Astrocyte (in vitro differentiated cells and primary cell): ENCODE measurements at regions not wholly inside any gene's neighbourhood (a gene's known extent, or its start where the extent isn't known, plus 50 kb on each side); places are given as distances from the start of the nearest gene placed in this dataset.
A peak's percentile ranks its signal among the peaks of the same experiment; 100 is the strongest.

ENCODE experiments used
- DNase-seq: peaks from one replicate; pipeline ENCODE4 v3.0.0-alpha.2; 2010; ENCODE audit warnings: low read depth
- FAIRE-seq: peaks from 2 replicates; lab custom pipeline; 2011; peaks lifted over from hg19 to GRCh38; lab: Jason Lieb, UNC
- H2AFZ ChIP-seq: 2 replicates; pipeline ENCODE4 v1.6.0; 2012; ENCODE audit warnings: low read depth, low read length, inconsistent platforms
- H3K27ac ChIP-seq: 2 replicates; pipeline ENCODE4 v1.5.1; 2011; ENCODE audit warnings: low read depth, low read length, inconsistent platforms
- H3K27me3 ChIP-seq: 2 replicates; pipeline ENCODE4 v1.6.0; 2011; ENCODE audit warnings: low read length, inconsistent platforms; ENCODE audit not compliant: insufficient read depth
- H3K36me3 ChIP-seq: 2 replicates; pipeline ENCODE4 v1.5.1; 2011; ENCODE audit warnings: low read length, inconsistent platforms; ENCODE audit not compliant: insufficient read depth
- H3K4me1 ChIP-seq: 2 replicates; pipeline ENCODE4 v1.5.1; 2011; ENCODE audit warnings: low read length, inconsistent platforms; ENCODE audit not compliant: insufficient read depth
- H3K4me2 ChIP-seq: 2 replicates; pipeline ENCODE4 v1.6.0; 2012; ENCODE audit warnings: low read length, inconsistent platforms
- H3K4me3 ChIP-seq: 2 replicates; pipeline ENCODE4 v1.5.1; 2011; ENCODE audit warnings: low read depth, mild to moderate bottlenecking, low read length, inconsistent platforms; ENCODE audit not compliant: insufficient read depth
- H3K79me2 ChIP-seq: 2 replicates; pipeline ENCODE4 v1.6.0; 2012; ENCODE audit warnings: mild to moderate bottlenecking, low read length, inconsistent platforms; ENCODE audit not compliant: insufficient read depth
- H3K9ac ChIP-seq: 2 replicates; pipeline ENCODE4 v1.6.0; 2012; ENCODE audit warnings: mild to moderate bottlenecking, low read length, inconsistent platforms
- H3K9me3 ChIP-seq: 2 replicates; pipeline ENCODE4 v1.5.1; 2012; ENCODE audit warnings: low read depth, mild to moderate bottlenecking, low read length, inconsistent platforms; ENCODE audit not compliant: insufficient read depth
- H4K20me1 ChIP-seq: 2 replicates; pipeline ENCODE4 v1.6.0; 2012; ENCODE audit warnings: low read length, inconsistent platforms; ENCODE audit not compliant: insufficient read depth
- H3K27ac Mint-ChIP-seq: one replicate; pipeline ENCODE4 v1.8.0; 2021; ENCODE audit warnings: mild to moderate bottlenecking, mixed read lengths; ENCODE audit not compliant: unreplicated experiment
- H3K27me3 Mint-ChIP-seq: one replicate; pipeline ENCODE4 v1.8.0; 2021; ENCODE audit warnings: low read depth, mixed read lengths; ENCODE audit not compliant: unreplicated experiment
- H3K36me3 Mint-ChIP-seq: one replicate; pipeline ENCODE4 v1.8.0; 2021; ENCODE audit warnings: low read depth, mixed read lengths; ENCODE audit not compliant: unreplicated experiment
- H3K4me1 Mint-ChIP-seq: one replicate; pipeline ENCODE4 v1.8.0; 2021; ENCODE audit warnings: low read depth, mixed read lengths; ENCODE audit not compliant: unreplicated experiment
- H3K4me3 Mint-ChIP-seq: one replicate; pipeline ENCODE4 v1.8.0; 2021; ENCODE audit warnings: mild to moderate bottlenecking, moderate library complexity, mixed read lengths; ENCODE audit not compliant: unreplicated experiment
- H3K9me3 Mint-ChIP-seq: one replicate; pipeline ENCODE4 v1.8.0; 2021; ENCODE audit warnings: mild to moderate bottlenecking, mixed read lengths; ENCODE audit not compliant: unreplicated experiment
- EZH2 ChIP-seq: IDR thresholded peaks from 2 replicates; pipeline ENCODE4 v1.6.1; 2012; ENCODE audit warnings: mild to moderate bottlenecking, low read length, inconsistent platforms; ENCODE audit not compliant: insufficient read depth
- TF ChIP-seq, protein P1 (sequence below): IDR thresholded peaks from 2 replicates; pipeline ENCODE4 v1.5.1; 2011; ENCODE audit warnings: low read depth, mild to moderate bottlenecking, inconsistent platforms, low read length, moderate library complexity; ENCODE audit not compliant: insufficient read depth

DNA sequence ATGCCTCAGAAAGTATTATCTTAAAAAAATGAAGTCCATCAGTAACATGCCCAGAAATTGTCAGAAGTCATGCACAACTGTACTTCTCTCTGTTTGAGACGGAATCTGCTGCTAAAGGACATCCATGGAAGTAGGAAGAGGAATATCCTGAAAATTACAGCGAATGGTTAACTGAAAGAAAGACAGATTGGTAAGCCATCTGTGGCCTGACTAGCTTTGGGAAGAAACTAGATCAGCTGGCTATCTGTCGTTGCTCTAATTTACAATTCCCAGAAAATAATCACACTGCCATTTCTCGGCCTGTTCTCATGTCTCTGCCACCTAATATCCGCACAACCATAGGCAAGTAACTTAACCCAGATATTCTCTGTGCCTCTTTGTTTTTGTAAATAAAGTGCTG, 496.5 kb downstream of the PCDH19 start:
- Histone ChIP-seq H3K4me3 (no peak overlapping the region), H3K9me3 (no peaks in the 10 kb centered on the region), H4K20me1 (no peaks in the 10 kb centered on the region), H3K27me3 (no peaks in the 10 kb centered on the region), H2AFZ (no peak overlapping the region), H3K4me1 (no peaks in the 10 kb centered on the region), H3K79me2 (no peaks in the 10 kb centered on the region), H3K27ac (no peak overlapping the region), H3K4me2 (no peak overlapping the region), H3K9ac (no peak overlapping the region), H3K36me3 (no peaks in the 10 kb centered on the region)
- H3K36me3 Mint-ChIP-seq, result no peaks in the 10 kb centered on the region
- no peak for FAIRE-seq
- TF ChIP-seq, protein P1, sequence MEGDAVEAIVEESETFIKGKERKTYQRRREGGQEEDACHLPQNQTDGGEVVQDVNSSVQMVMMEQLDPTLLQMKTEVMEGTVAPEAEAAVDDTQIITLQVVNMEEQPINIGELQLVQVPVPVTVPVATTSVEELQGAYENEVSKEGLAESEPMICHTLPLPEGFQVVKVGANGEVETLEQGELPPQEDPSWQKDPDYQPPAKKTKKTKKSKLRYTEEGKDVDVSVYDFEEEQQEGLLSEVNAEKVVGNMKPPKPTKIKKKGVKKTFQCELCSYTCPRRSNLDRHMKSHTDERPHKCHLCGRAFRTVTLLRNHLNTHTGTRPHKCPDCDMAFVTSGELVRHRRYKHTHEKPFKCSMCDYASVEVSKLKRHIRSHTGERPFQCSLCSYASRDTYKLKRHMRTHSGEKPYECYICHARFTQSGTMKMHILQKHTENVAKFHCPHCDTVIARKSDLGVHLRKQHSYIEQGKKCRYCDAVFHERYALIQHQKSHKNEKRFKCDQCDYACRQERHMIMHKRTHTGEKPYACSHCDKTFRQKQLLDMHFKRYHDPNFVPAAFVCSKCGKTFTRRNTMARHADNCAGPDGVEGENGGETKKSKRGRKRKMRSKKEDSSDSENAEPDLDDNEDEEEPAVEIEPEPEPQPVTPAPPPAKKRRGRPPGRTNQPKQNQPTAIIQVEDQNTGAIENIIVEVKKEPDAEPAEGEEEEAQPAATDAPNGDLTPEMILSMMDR, result no peak
- no peak for TF ChIP-seq EZH2
- no peaks in the 10 kb centered on the region for H3K27me3 Mint-ChIP-seq
- H3K4me3 Mint-ChIP-seq, result no peak overlapping the region
- H3K27ac Mint-ChIP-seq, result no peak overlapping the region
- H3K4me1 Mint-ChIP-seq, result peaks cover 4% of the 10 kb centered on the region
- DNase-seq, result no peak
- H3K9me3 Mint-ChIP-seq, result no peaks in the 10 kb centered on the region

DNA sequence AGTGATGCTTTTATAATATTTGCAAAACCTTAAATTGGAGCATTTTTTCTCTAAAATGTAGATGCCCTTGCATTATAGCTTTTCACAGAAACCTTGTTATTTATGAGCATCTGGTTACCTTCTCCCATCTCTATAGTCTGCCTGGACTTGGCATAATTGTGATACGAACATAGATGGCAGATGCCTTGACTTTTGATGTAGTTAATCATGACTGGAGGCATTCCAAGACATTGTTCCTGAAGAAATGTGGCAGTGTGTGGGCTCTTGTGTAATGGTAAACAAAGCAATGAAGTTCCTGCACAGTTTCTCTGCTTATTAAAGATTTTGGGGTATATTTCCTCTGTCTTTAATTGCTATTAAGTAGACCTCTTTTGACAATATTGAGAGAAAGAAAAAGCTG, 500.1 kb downstream of the PCDH19 start:
- H3K27me3 ChIP-seq, result no peaks in the 10 kb centered on the region
- Mint-ChIP-seq H3K9me3 (no peaks in the 10 kb centered on the region), H3K27ac (no peak overlapping the region), H3K4me1 (peaks cover 4% of the 10 kb centered on the region), H3K4me3 (no peak overlapping the region), H3K36me3 (no peaks in the 10 kb centered on the region), H3K27me3 (no peaks in the 10 kb centered on the region)
- no peak overlapping the region for H3K27ac ChIP-seq
- H3K9me3 ChIP-seq, result no peaks in the 10 kb centered on the region
- H3K9ac ChIP-seq, result no peak overlapping the region
- no peak overlapping the region for H2AFZ ChIP-seq
- H3K4me1 ChIP-seq, result no peaks in the 10 kb centered on the region
- no peaks in the 10 kb centered on the region for H4K20me1 ChIP-seq
- TF ChIP-seq, protein P1, result no peak
- TF ChIP-seq EZH2, result no peak
- H3K79me2 ChIP-seq, result no peaks in the 10 kb centered on the region
- no peaks in the 10 kb centered on the region for H3K36me3 ChIP-seq
- no peak overlapping the region for H3K4me2 ChIP-seq
- DNase-seq (no peak), FAIRE-seq (peak; percentile 69)
- no peak overlapping the region for H3K4me3 ChIP-seq

DNA sequence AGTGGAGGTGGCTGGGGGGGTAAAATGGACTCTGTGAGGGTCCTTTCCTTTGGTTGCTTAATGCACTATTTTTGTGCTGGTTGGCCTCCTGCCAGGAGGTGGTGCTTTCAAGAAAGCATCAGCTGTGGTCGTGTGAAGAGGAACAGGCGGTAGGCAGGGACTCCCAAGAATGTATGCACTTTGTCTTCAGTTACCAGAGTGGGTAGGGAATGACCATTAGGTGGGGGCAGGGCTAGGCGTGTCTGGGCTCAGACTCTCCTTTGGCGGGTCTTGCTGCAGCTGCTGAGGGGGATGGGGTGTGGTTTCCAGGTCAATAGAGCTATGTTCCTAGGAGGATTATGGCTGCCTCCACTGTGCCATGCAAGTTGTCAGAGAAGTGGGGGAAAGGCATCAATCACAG, 509.0 kb downstream of the PCDH19 start:
- Mint-ChIP-seq H3K27me3 (no peaks in the 10 kb centered on the region), H3K27ac (no peak overlapping the region), H3K4me3 (no peak overlapping the region), H3K9me3 (no peaks in the 10 kb centered on the region), H3K4me1 (peaks cover 2% of the 10 kb centered on the region), H3K36me3 (no peaks in the 10 kb centered on the region)
- Histone ChIP-seq H3K79me2 (no peaks in the 10 kb centered on the region), H3K4me1 (no peaks in the 10 kb centered on the region), H3K36me3 (no peaks in the 10 kb centered on the region), H3K9ac (no peak overlapping the region), H3K4me2 (no peak overlapping the region), H3K27me3 (no peaks in the 10 kb centered on the region), H3K9me3 (no peaks in the 10 kb centered on the region), H3K27ac (no peak overlapping the region), H3K4me3 (no peak overlapping the region), H4K20me1 (no peaks in the 10 kb centered on the region), H2AFZ (no peak overlapping the region)
- TF ChIP-seq EZH2, result no peak
- TF ChIP-seq, protein P1, result no peak
- DNase-seq (no peak), FAIRE-seq (peak; percentile 26)
